Neutrophil (primary cell): ENCODE measurements at regions not wholly inside any gene's neighbourhood (a gene's known extent, or its start where the extent isn't known, plus 50 kb on each side); places are given as distances from the start of the nearest gene placed in this dataset.

Experiments used
- H3K27ac ChIP-seq: fragments of 200-600 bp; sonication (generic); 2 replicates; pipeline ENCODE4 v1.5.1; 2016; ENCODE audit warnings: mild to moderate bottlenecking, moderate library complexity
- H3K27me3 ChIP-seq: fragments of 200-600 bp; sonication (generic); 2 replicates; pipeline ENCODE4 v1.6.0; 2016; ENCODE audit warnings: mild to moderate bottlenecking
- H3K36me3 ChIP-seq: fragments of 200-600 bp; sonication (generic); 2 replicates; pipeline ENCODE4 v1.5.1; 2017
- H3K4me1 ChIP-seq, 2 experiments: fragments of 200-600 bp in 1 of 2; sonication (generic) in 1 of 2; 1 replicate in 1 of 2; 2 replicates in 1 of 2; pipeline versions ENCODE4 v1.5.1 to v1.6.1; 2013 to 2016; ENCODE audit warnings: low read depth in 1 of 2, low read length in 1 of 2, mild to moderate bottlenecking in 1 of 2, moderate library complexity in 1 of 2; ENCODE audit not compliant: control insufficient read depth in 1 of 2, insufficient read depth in 1 of 2
- H3K4me3 ChIP-seq, 2 experiments: fragments of 200-600 bp in 1 of 2; sonication (generic) in 1 of 2; 1 replicate in 1 of 2; 2 replicates in 1 of 2; pipeline ENCODE4 v1.5.1; 2013 to 2016; ENCODE audit warnings: low read depth in 1 of 2, low read length in 1 of 2, mild to moderate bottlenecking in 1 of 2, moderate library complexity in 1 of 2
- H3K9me3 ChIP-seq: fragments of 200-600 bp; sonication (generic); 2 replicates; pipeline ENCODE4 v1.5.1; 2016
- TF ChIP-seq, protein P1 (sequence below): fragments of 200-600 bp; sonication (generic); IDR thresholded peaks from 2 replicates; pipeline ENCODE4 v1.5.1; 2016; ENCODE audit warnings: antibody characterized with exemption

- TF ChIP-seq, protein P1, sequence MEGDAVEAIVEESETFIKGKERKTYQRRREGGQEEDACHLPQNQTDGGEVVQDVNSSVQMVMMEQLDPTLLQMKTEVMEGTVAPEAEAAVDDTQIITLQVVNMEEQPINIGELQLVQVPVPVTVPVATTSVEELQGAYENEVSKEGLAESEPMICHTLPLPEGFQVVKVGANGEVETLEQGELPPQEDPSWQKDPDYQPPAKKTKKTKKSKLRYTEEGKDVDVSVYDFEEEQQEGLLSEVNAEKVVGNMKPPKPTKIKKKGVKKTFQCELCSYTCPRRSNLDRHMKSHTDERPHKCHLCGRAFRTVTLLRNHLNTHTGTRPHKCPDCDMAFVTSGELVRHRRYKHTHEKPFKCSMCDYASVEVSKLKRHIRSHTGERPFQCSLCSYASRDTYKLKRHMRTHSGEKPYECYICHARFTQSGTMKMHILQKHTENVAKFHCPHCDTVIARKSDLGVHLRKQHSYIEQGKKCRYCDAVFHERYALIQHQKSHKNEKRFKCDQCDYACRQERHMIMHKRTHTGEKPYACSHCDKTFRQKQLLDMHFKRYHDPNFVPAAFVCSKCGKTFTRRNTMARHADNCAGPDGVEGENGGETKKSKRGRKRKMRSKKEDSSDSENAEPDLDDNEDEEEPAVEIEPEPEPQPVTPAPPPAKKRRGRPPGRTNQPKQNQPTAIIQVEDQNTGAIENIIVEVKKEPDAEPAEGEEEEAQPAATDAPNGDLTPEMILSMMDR, result no peak
- Histone ChIP-seq H3K27ac (no peak overlapping the region), H3K4me1 (no peaks in the 10 kb centered on the region), H3K9me3 (no peaks in the 10 kb centered on the region), H3K4me3 (no peak overlapping the region), H3K27me3 (no peaks in the 10 kb centered on the region), H3K36me3 (no peaks in the 10 kb centered on the region)
Measured at GRCh38 chr11:15505155-15505554, 390.4 kb downstream of the INSC start.

DNA sequence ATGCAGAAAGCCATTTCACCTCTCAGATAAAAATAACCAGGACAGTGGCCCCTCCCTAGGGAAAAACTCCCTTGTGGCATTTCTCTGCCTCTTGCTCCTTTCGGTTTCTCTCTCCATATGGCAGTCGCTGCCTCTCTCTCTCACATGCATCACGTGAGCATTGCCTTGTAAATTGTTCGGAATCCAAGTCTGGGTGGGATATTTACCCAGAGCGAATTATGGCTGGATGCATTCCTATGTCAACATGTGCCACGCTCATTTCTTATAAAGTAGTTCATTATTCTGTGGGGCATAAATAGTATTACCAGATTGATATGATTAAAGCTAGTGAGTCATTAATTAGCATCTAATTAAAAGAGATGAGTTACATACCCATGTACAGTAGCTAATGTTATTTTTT, 392.9 kb downstream of the INSC start:
- Histone ChIP-seq H3K27ac (no peak overlapping the region), H3K9me3 (no peaks in the 10 kb centered on the region), H3K4me3 (no peak overlapping the region), H3K36me3 (no peaks in the 10 kb centered on the region), H3K4me1 (no peaks in the 10 kb centered on the region), H3K27me3 (no peaks in the 10 kb centered on the region)
- TF ChIP-seq, protein P1, result no peak

DNA sequence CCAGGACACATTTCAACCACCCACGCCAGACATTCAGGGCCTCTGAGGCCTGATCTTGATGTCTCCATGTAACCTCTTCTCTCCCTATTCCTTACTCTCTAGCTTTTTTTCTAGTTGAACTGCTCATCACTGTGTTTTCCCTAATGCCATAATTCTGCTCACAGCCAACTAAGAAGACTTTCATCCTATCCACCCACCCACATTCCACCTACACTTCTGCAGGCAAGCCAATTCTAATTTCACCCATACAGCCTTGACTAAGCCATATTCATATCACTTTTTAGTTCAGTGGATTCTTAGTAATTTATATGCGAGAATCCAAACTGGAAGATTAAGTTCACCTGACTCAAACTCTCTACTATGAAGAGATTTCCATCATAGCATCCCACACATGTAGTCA, 394.4 kb downstream of the INSC start:
- TF ChIP-seq, protein P1, result no peak
- no peaks in the 10 kb centered on the region for H3K9me3 ChIP-seq
- no peaks in the 10 kb centered on the region for H3K36me3 ChIP-seq
- no peaks in the 10 kb centered on the region for H3K27me3 ChIP-seq
- no peak overlapping the region for H3K4me3 ChIP-seq
- no peak overlapping the region for H3K27ac ChIP-seq
- H3K4me1 ChIP-seq, result no peaks in the 10 kb centered on the region

DNA sequence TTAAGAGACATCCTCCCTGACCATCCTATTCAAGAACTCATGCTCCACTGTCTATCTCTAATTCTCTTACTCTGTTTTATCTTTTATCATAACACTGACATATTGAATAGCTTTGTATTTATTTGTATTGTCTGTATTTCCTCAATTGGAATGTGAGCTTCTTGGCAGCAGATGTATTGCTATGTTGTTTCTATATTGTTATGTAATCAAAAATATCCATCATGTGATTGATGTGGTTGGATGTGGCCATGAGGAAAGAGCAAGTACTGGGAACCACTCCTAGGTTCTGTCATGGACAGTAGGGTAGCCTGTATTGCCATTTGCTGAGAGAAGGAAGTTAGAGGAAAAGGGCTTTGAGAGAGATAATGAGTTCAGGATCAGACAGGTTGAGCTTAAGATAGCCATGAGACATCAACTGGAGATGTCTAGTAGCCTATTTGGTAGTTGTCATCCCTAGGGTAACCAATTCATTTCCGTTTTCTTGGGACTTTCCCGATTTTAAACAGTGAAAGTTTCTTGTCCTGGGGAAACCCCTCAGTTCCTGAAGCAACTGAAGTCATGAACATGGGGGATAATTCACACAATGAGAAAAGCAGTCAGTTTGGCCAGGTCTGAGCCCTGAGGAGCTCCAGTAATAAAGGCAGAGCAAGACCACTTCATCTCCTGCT, 404.5 kb downstream of the INSC start:
- peaks cover 5% of the 10 kb centered on the region for H3K9me3 ChIP-seq
- no peak overlapping the region for H3K4me3 ChIP-seq
- TF ChIP-seq, protein P1, result no peak
- H3K4me1 ChIP-seq, result peaks cover 8 to 10% of the 10 kb centered on the region in 2 experiments
- no peak overlapping the region for H3K27ac ChIP-seq
- no peaks in the 10 kb centered on the region for H3K27me3 ChIP-seq
- H3K36me3 ChIP-seq, result no peaks in the 10 kb centered on the region

DNA sequence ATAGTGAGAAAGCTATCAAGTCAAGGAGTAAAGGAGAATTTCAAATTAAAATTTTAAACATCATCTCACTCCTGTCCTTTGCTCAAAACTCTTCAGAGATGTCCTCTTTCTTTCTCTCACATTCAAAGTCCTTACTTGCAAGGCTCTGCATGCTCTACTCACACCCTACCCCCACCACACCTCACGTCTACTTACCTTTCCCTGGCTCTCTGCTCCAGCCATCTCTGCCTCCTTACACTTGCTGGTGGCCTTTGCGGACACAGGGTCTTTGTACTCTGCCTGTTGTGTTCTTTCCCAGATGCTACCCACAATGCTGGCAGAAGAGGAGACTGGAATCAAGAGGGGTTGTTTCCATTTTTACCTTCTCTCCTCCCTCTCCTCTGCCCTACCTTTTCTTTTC, 405.2 kb downstream of the INSC start:
- Histone ChIP-seq H3K27me3 (no peaks in the 10 kb centered on the region), H3K4me1 (peaks cover 8 to 10% of the 10 kb centered on the region in 2 experiments)

More for the DNA sequence above, 405.2 kb downstream of the INSC start:
- no peak overlapping the region for H3K27ac ChIP-seq
- H3K9me3 ChIP-seq, result peaks cover 3% of the 10 kb centered on the region
- TF ChIP-seq, protein P1, result no peak
- H3K4me3 ChIP-seq, result no peak overlapping the region
- no peaks in the 10 kb centered on the region for H3K36me3 ChIP-seq
